Trophoblast cell (in vitro differentiated cells and primary cell): ENCODE measurements at regions not wholly inside any gene's neighbourhood (a gene's known extent, or its start where the extent isn't known, plus 50 kb on each side); places are given as distances from the start of the nearest gene placed in this dataset.

Experiments
- DNase-seq, 2 donors: peaks; one replicate each; pipeline ENCODE4 v3.0.0-alpha.2; 2016
- H2AFZ ChIP-seq: 2 replicates; pipeline ENCODE4 v1.6.1; 2013; ENCODE audit warnings: low read length, moderate library complexity, mild to moderate bottlenecking; ENCODE audit not compliant: insufficient read depth, poor library complexity
- H2AK5ac ChIP-seq: 2 replicates; pipeline ENCODE4 v1.6.1; 2013; ENCODE audit warnings: mild to moderate bottlenecking, low read length
- H2BK120ac ChIP-seq: 2 replicates; pipeline ENCODE4 v1.6.1; 2013; ENCODE audit warnings: low read length, mild to moderate bottlenecking, moderate library complexity; ENCODE audit not compliant: insufficient read depth, poor library complexity
- H2BK12ac ChIP-seq: 2 replicates; pipeline ENCODE4 v1.6.1; 2013; ENCODE audit warnings: mild to moderate bottlenecking, low read length, moderate library complexity
- H2BK5ac ChIP-seq: 2 replicates; pipeline ENCODE4 v1.6.1; 2013; ENCODE audit warnings: low read length, low read depth, moderate library complexity, mild to moderate bottlenecking; ENCODE audit not compliant: poor library complexity
- H3K14ac ChIP-seq: 2 replicates; pipeline ENCODE4 v1.6.1; 2013; ENCODE audit warnings: mild to moderate bottlenecking, low read length
- H3K18ac ChIP-seq: 2 replicates; pipeline ENCODE4 v1.6.1; 2013; ENCODE audit warnings: mild to moderate bottlenecking, low read length
- H3K23ac ChIP-seq: 2 replicates; pipeline ENCODE4 v1.6.1; 2013; ENCODE audit warnings: low read length
- H3K27ac ChIP-seq: 2 replicates; pipeline ENCODE4 v1.5.1; 2013; ENCODE audit warnings: low read depth, mild to moderate bottlenecking, inconsistent platforms, low read length, moderate library complexity
- H3K27me3 ChIP-seq: 2 replicates; pipeline ENCODE4 v1.6.1; 2013; ENCODE audit warnings: inconsistent platforms, mild to moderate bottlenecking, low read length, moderate library complexity; ENCODE audit not compliant: insufficient read depth
- H3K36me3 ChIP-seq, 2 experiments: 1 replicate in 1 of 2; 2 replicates in 1 of 2; pipeline ENCODE4 v1.6.1; 2013; ENCODE audit warnings: low read length in 2 of 2, mild to moderate bottlenecking in 2 of 2, moderate library complexity in 1 of 2; ENCODE audit not compliant: insufficient read depth in 2 of 2, control insufficient read depth in 1 of 2
- H3K4ac ChIP-seq: 2 replicates; pipeline ENCODE4 v1.6.1; 2013; ENCODE audit warnings: low read depth, mild to moderate bottlenecking, low read length, moderate library complexity
- H3K4me1 ChIP-seq, 2 experiments: 1 replicate in 1 of 2; 2 replicates in 1 of 2; pipeline ENCODE4 v1.6.1; 2013; ENCODE audit warnings: low read length in 2 of 2, mild to moderate bottlenecking in 2 of 2, moderate library complexity in 1 of 2; ENCODE audit not compliant: insufficient read depth in 2 of 2, control insufficient read depth in 1 of 2
- H3K4me2 ChIP-seq: 2 replicates; pipeline ENCODE4 v1.6.1; 2013; ENCODE audit warnings: inconsistent platforms, mild to moderate bottlenecking, low read length, moderate library complexity
- H3K4me3 ChIP-seq: 2 replicates; pipeline ENCODE4 v1.5.1; 2013; ENCODE audit warnings: mild to moderate bottlenecking, low read depth, low read length, inconsistent platforms
- H3K79me1 ChIP-seq: one replicate; pipeline ENCODE4 v1.6.1; 2013; ENCODE audit warnings: low read length
- H3K79me2 ChIP-seq: 2 replicates; pipeline ENCODE4 v1.6.1; 2013; ENCODE audit warnings: low read length, mild to moderate bottlenecking; ENCODE audit not compliant: control insufficient read depth, insufficient read depth, poor library complexity
- H3K9ac ChIP-seq: 2 replicates; pipeline ENCODE4 v1.6.1; 2013; ENCODE audit warnings: mild to moderate bottlenecking, low read length
- H3K9me3 ChIP-seq: 2 replicates; pipeline ENCODE4 v1.6.1; 2013; ENCODE audit warnings: low read depth, mild to moderate bottlenecking, control low read depth, inconsistent platforms, low read length; ENCODE audit not compliant: insufficient read depth
- H4K12ac ChIP-seq: 2 replicates; pipeline ENCODE4 v1.6.1; 2013; ENCODE audit warnings: low read depth, mild to moderate bottlenecking, low read length, moderate library complexity
- H4K8ac ChIP-seq: 2 replicates; pipeline ENCODE4 v1.6.1; 2013; ENCODE audit warnings: low read depth, mild to moderate bottlenecking, low read length, moderate library complexity
- H4K91ac ChIP-seq: one replicate; pipeline ENCODE4 v1.6.1; 2013; ENCODE audit warnings: low read depth, mild to moderate bottlenecking, low read length, moderate library complexity
- WGBS: extraction: QIAGEN DNeasy Blood & Tissue Kit; methylation state at CpG from one replicate; pipeline ENCODE4 v1.1.7; 2013; ENCODE audit warnings: missing lambda C conversion rate; ENCODE audit not compliant: insufficient read length, insufficient coverage; ENCODE audit errors: extremely low coverage; 5-methylcytosine and 5-hydroxymethylcytosine counted together

- Histone ChIP-seq H3K4ac (no peak overlapping the region), H4K8ac (peak overlapping the region; percentile 29), H3K4me3 (no peak overlapping the region), H3K79me1 (peaks cover 19% of the 10 kb centered on the region), H3K14ac (no peak overlapping the region), H2BK5ac (peak overlapping the region; percentile 82), H3K9ac (no peak overlapping the region), H2AFZ (no peak overlapping the region), H3K36me3 (no peaks in the 10 kb centered on the region), H3K18ac (no peak overlapping the region), H2AK5ac (no peak overlapping the region), H4K91ac (peak overlapping the region; percentile 89), H3K4me1 (peaks cover 13 to 16% of the 10 kb centered on the region in 2 experiments), H3K27ac (peak overlapping the region; percentile 77), H3K79me2 (peaks cover 4% of the 10 kb centered on the region), H4K12ac (no peak overlapping the region), H3K4me2 (peak overlapping the region; percentile 17), H3K9me3 (peaks cover 4% of the 10 kb centered on the region), H2BK12ac (no peak overlapping the region), H2BK120ac (peak overlapping the region; percentile 44), H3K23ac (no peak overlapping the region), H3K27me3 (no peaks in the 10 kb centered on the region)
- WGBS: no CpG with 5 or more reads among the region's 1 CpG
- DNase-seq: no peak
Observed at GRCh38 chr9:80233102-80233843, 661.5 kb downstream of the TLE4 start.

- Histone ChIP-seq H3K23ac (no peak overlapping the region), H3K9ac (no peak overlapping the region), H3K18ac (peak overlapping the region; percentile 63), H3K4ac (peak overlapping the region; percentile 30), H4K8ac (peak overlapping the region; percentile 71), H3K4me2 (no peak overlapping the region), H3K9me3 (peaks cover 2% of the 10 kb centered on the region), H2AFZ (no peak overlapping the region), H3K27ac (peak overlapping the region; percentile 77), H3K14ac (peak overlapping the region; percentile 80), H3K4me3 (no peak overlapping the region), H3K36me3 (no peaks in the 10 kb centered on the region), H4K12ac (no peak overlapping the region), H2AK5ac (peak overlapping the region; percentile 64), H3K27me3 (no peaks in the 10 kb centered on the region), H2BK12ac (peak overlapping the region; percentile 89), H4K91ac (peak overlapping the region; percentile 89), H3K79me1 (peaks cover 19% of the 10 kb centered on the region), H2BK5ac (peak overlapping the region; percentile 82), H3K79me2 (peaks cover 4% of the 10 kb centered on the region), H2BK120ac (peak overlapping the region; percentile 84), H3K4me1 (peaks cover 13 to 15% of the 10 kb centered on the region in 2 experiments)
- DNase-seq: no peak
- WGBS: no CpG with 5 or more reads among the region's 7 CpGs
Observed at GRCh38 chr9:80231318-80232236, 659.8 kb downstream of the TLE4 start.

- H3K27me3 ChIP-seq: no peaks in the 10 kb centered on the region
- no peaks in the 10 kb centered on the region for H3K79me2 ChIP-seq
- no peak overlapping the region for H3K14ac ChIP-seq
- H3K79me1 ChIP-seq: no peaks in the 10 kb centered on the region
- no peak overlapping the region for H3K18ac ChIP-seq
- no CpG with 5 or more reads among the region's 1 CpG for WGBS
- no peak overlapping the region for H3K4me3 ChIP-seq
- H3K4me1 ChIP-seq: no peaks in the 10 kb centered on the region
- no peak overlapping the region for H4K12ac ChIP-seq
- H3K27ac ChIP-seq: no peak overlapping the region
- no peak overlapping the region for H2AK5ac ChIP-seq
- H2AFZ ChIP-seq: no peak overlapping the region
- H4K91ac ChIP-seq: no peak overlapping the region
- H3K23ac ChIP-seq: no peak overlapping the region
- H4K8ac ChIP-seq: no peak overlapping the region
- no peak overlapping the region for H2BK5ac ChIP-seq
- H3K9ac ChIP-seq: no peak overlapping the region
- no peak overlapping the region for H2BK12ac ChIP-seq
- no peak overlapping the region for H2BK120ac ChIP-seq
- H3K36me3 ChIP-seq: no peaks in the 10 kb centered on the region
- H3K9me3 ChIP-seq: no peaks in the 10 kb centered on the region
- H3K4ac ChIP-seq: no peak overlapping the region
- H3K4me2 ChIP-seq: no peak overlapping the region
- DNase-seq: no peak
Observed at GRCh38 chr9:80223897-80224296, 652.1 kb downstream of the TLE4 start.

GRCh38 chr9:80222466-80223169 lies 650.9 kb downstream of the TLE4 start:
- Histone ChIP-seq H3K9ac (no peak overlapping the region), H3K9me3 (no peaks in the 10 kb centered on the region), H3K4me3 (no peak overlapping the region), H4K12ac (no peak overlapping the region), H3K4me2 (no peak overlapping the region), H2BK120ac (no peak overlapping the region), H4K8ac (no peak overlapping the region), H2AFZ (no peak overlapping the region), H4K91ac (no peak overlapping the region), H2BK5ac (no peak overlapping the region), H3K27ac (no peak overlapping the region), H3K18ac (no peak overlapping the region), H2AK5ac (no peak overlapping the region), H3K79me2 (no peaks in the 10 kb centered on the region), H3K23ac (no peak overlapping the region), H2BK12ac (no peak overlapping the region), H3K27me3 (no peaks in the 10 kb centered on the region), H3K4me1 (no peaks in the 10 kb centered on the region), H3K14ac (no peak overlapping the region), H3K79me1 (no peaks in the 10 kb centered on the region), H3K36me3 (no peaks in the 10 kb centered on the region), H3K4ac (no peak overlapping the region)
- WGBS: no CpG with 5 or more reads among the region's 3 CpGs
- DNase-seq: no peak
